ENCODE measurements at regions not wholly inside any gene's neighbourhood (a gene's known extent, or its start where the extent isn't known, plus 50 kb on each side); places are given as distances from the start of the nearest gene placed in this dataset.
A peak's percentile ranks its signal among the peaks of the same experiment; 100 is the strongest.

DNA sequence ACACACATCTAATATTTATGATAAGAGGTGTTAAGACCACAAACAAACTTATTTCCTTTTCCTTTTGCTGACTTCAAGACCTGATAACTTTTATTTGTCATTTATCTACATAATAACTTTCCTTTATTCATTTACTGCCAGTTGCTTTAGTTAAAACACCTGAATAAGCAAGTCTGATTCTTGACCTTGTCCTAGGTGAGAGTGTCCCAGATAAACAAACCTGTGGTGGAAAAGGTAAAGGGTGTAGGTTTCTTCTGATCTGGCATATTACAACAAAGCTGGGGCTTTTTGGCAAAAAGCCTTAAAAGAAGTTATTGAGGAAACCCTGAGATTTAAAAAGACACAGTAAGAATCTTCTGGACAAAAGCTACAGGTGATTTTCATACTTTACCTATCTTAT, 191.5 kb downstream of the ZBBX start:
- TF ChIP-seq, protein P1, sequence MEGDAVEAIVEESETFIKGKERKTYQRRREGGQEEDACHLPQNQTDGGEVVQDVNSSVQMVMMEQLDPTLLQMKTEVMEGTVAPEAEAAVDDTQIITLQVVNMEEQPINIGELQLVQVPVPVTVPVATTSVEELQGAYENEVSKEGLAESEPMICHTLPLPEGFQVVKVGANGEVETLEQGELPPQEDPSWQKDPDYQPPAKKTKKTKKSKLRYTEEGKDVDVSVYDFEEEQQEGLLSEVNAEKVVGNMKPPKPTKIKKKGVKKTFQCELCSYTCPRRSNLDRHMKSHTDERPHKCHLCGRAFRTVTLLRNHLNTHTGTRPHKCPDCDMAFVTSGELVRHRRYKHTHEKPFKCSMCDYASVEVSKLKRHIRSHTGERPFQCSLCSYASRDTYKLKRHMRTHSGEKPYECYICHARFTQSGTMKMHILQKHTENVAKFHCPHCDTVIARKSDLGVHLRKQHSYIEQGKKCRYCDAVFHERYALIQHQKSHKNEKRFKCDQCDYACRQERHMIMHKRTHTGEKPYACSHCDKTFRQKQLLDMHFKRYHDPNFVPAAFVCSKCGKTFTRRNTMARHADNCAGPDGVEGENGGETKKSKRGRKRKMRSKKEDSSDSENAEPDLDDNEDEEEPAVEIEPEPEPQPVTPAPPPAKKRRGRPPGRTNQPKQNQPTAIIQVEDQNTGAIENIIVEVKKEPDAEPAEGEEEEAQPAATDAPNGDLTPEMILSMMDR (conservative IDR thresholded peaks at IDR 0.05): no peak
- TF ChIP-seq ZFX (IDR thresholded peaks at IDR 0.05): no peak
- H3K27ac ChIP-seq: no peak overlapping the region

DNA sequence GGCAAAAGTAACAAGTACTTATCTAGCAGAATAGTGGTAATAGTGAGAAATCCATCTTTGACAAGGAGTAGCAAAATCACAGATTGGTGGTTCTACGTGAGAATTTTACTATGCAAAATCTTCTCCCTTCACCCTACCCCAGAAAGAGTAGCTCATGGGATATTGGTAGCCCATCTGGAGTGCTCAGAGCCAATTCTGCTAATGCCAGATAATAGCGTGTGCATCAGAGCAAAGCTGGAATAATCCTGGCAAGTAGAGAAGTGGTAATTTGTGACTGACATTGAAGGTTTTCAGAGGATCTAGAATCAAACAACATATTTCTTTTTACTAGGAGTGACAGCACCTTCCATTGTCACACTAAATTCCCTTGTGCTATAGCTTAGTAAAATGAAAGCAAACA, 192.9 kb downstream of the ZBBX start:
- no peak for TF ChIP-seq ZFX (IDR thresholded peaks at IDR 0.05)
- TF ChIP-seq, protein P1 (conservative IDR thresholded peaks at IDR 0.05): no peak

DNA sequence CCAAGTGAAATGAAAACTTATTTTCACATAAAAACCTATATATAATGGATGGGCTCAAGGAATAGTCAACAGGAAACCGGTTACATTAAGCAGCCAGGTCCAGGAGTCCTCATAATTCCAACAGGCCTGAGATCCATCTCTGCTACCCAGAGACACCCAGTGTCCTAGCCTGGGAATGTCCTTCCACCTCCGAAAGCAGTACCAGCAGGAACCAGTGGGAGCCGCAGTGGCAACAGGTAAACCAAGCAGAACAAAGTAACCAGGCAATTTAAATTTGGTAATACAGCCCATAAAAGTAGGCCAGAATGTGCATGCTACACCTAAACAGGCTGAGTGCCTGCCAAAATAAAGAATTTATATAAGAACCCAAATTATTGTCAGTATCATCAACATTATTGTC, 195.6 kb downstream of the ZBBX start:
- TF ChIP-seq, protein P1 (conservative IDR thresholded peaks at IDR 0.05): peak; percentile 84
- no peak for TF ChIP-seq ZFX (IDR thresholded peaks at IDR 0.05)
- H3K27ac ChIP-seq: no peak overlapping the region

More for the DNA sequence above, 192.9 kb downstream of the ZBBX start:
- no peak overlapping the region for H3K27ac ChIP-seq

DNA sequence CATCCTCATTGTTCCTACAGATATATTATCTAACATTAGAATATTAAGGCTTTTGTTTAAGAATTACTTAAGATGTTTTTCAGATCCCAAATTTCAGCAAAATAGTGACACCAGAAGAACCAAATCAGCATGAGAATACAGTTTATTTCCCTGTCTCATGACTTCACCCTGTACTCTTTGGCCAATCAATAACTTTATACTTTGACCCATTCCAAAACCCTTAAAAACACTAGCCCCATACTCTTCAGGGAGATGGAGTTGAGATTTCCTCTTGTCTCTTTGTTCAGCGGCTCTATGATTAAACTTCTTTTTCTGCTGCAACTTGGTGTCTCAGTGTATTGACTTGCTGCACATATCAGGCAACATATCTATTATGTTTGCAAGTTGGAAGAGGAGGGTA, 207.7 kb downstream of the ZBBX start:
- no peak overlapping the region for H3K27ac ChIP-seq
- TF ChIP-seq ZFX (IDR thresholded peaks at IDR 0.05): no peak
- TF ChIP-seq, protein P1 (conservative IDR thresholded peaks at IDR 0.05): no peak

DNA sequence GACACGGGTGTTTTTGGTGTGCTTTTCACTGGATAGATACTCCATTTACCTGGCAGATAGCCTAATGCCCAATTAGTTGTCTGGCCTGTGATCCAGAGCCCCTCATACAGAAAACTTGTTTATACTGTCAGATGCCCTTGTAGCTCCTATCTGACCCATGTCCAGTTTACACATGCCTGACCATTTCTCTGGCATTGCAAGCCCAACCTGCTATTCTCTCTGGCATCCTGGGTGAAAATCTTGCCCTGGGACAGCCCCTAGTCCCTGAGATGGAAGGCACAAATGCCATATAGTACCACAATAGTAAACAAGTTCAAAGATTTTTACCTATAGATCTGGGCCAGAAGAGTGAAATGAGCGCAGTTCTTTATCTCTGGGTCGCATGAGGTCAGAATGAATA, 212.6 kb downstream of the ZBBX start:
- no peak overlapping the region for H3K27ac ChIP-seq
- TF ChIP-seq, protein P1 (conservative IDR thresholded peaks at IDR 0.05): no peak
- TF ChIP-seq ZFX (IDR thresholded peaks at IDR 0.05): no peak

DNA sequence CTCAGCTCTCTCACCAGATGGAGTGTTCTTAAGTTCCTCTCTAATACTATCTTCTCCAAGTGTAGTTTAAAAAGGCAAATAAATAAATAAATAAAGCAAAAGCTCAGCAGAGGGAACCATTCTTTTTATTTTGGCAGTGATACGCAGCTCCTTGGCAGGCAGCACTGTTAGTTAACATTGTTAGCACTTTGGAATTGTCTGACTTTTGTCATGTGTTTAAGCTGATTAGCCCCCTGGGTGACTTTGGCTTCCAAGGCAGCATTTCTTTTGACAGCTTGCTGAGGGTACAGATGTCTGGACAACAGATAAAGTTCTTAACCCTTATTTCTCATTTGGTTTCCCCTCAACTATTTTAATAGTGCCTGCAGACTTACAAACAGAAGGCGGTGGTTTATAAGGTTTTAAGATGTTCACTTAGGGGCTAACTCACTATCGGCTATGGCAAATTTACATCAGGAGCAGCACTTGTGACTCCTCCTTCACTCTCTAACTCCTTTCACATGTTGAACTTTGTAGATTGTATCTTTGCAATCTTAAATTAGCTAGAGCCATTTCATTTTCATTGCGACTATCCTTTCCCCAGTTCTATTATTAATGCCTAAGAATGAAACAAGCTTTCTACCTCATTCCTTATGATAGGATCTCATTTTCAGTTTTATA, 213.4 kb downstream of the ZBBX start:
- no peak overlapping the region for H3K27ac ChIP-seq
- TF ChIP-seq, protein P1 (conservative IDR thresholded peaks at IDR 0.05): no peak
- TF ChIP-seq ZFX (IDR thresholded peaks at IDR 0.05): no peak

DNA sequence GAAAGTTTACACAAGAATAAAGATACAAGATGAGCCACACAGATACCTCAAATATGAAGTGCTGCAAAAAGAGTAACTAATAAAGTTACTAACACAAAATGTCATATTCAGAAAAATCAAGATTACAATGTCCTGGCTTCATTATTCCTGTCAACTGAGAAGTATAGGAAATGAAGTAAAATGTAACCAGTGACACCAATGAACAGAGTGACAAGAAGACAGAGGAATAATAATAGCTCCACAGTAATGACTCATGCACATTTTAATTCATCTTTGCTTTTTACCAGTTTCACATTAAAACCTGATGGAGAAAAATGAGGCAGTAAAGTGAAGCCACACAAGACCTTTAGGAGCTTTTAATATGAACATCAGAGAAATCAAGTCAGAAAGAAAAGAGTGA, 214.1 kb downstream of the ZBBX start:
- TF ChIP-seq, protein P1 (conservative IDR thresholded peaks at IDR 0.05): no peak
- TF ChIP-seq ZFX (IDR thresholded peaks at IDR 0.05): no peak
- no peak overlapping the region for H3K27ac ChIP-seq

All from C4-2B (cell line).